ENCODE measurements at regions not wholly inside any gene's neighbourhood (a gene's known extent, or its start where the extent isn't known, plus 50 kb on each side); places are given as distances from the start of the nearest gene placed in this dataset.
"Not testable (repeated sequence)": the region's sequence is repeated elsewhere in the genome, so short reads cannot be mapped to it uniquely, and the experiment has no call there.

- Mint-ChIP-seq H3K36me3 (no peaks in the 10 kb centered on the region), H3K27me3 (no peaks in the 10 kb centered on the region), H3K4me1 (no peaks in the 10 kb centered on the region), H3K9me3 (peaks cover 3% of the 10 kb centered on the region), H3K4me3 (no peak overlapping the region), H3K27ac (no peak overlapping the region)
- no peak for ATAC-seq
Measured at GRCh38 chr5:25448190-25448621, 803.4 kb upstream of the CDH10 start.

- not testable (repeated sequence) for H3K36me3 Mint-ChIP-seq, H3K4me3 Mint-ChIP-seq, H3K27me3 Mint-ChIP-seq, H3K4me1 Mint-ChIP-seq, H3K9me3 Mint-ChIP-seq, ATAC-seq, H3K27ac Mint-ChIP-seq
Measured at GRCh38 chr5:25446061-25446420, 801.3 kb upstream of the CDH10 start.

GRCh38 chr5:25445381-25446060, 800.7 kb upstream of the CDH10 start:
- H3K36me3 Mint-ChIP-seq, H3K4me3 Mint-ChIP-seq, H3K27me3 Mint-ChIP-seq, H3K9me3 Mint-ChIP-seq, ATAC-seq, H3K27ac Mint-ChIP-seq, H3K4me1 Mint-ChIP-seq: not testable (repeated sequence)

GRCh38 chr5:25444697-25445096, 799.9 kb upstream of the CDH10 start:
- no peaks in the 10 kb centered on the region for H3K36me3 Mint-ChIP-seq
- H3K4me3 Mint-ChIP-seq: no peak overlapping the region
- H3K27ac Mint-ChIP-seq: no peak overlapping the region
- peaks cover 3% of the 10 kb centered on the region for H3K9me3 Mint-ChIP-seq
- ATAC-seq: no peak
- no peaks in the 10 kb centered on the region for H3K4me1 Mint-ChIP-seq
- H3K27me3 Mint-ChIP-seq: no peaks in the 10 kb centered on the region

GRCh38 chr5:25441810-25442209, 797.0 kb upstream of the CDH10 start:
- H3K36me3 Mint-ChIP-seq: no peaks in the 10 kb centered on the region
- no peak overlapping the region for H3K27ac Mint-ChIP-seq
- peaks cover 3% of the 10 kb centered on the region for H3K9me3 Mint-ChIP-seq

GRCh38 chr5:25439025-25439424, 794.2 kb upstream of the CDH10 start:
- H3K4me1 Mint-ChIP-seq: no peaks in the 10 kb centered on the region

More at GRCh38 chr5:25441810-25442209, 797.0 kb upstream of the CDH10 start:
- Mint-ChIP-seq H3K4me3 (no peak overlapping the region), H3K4me1 (no peaks in the 10 kb centered on the region), H3K27me3 (no peaks in the 10 kb centered on the region)
- no peak for ATAC-seq

GRCh38 chr5:25438375-25438774, 793.6 kb upstream of the CDH10 start:
- H3K36me3 Mint-ChIP-seq, H3K4me3 Mint-ChIP-seq, H3K9me3 Mint-ChIP-seq, ATAC-seq, H3K27ac Mint-ChIP-seq, H3K27me3 Mint-ChIP-seq, H3K4me1 Mint-ChIP-seq: not testable (repeated sequence)

More at GRCh38 chr5:25439025-25439424, 794.2 kb upstream of the CDH10 start:
- Mint-ChIP-seq H3K9me3 (peaks cover 4% of the 10 kb centered on the region), H3K27me3 (no peaks in the 10 kb centered on the region), H3K27ac (no peak overlapping the region), H3K36me3 (no peaks in the 10 kb centered on the region), H3K4me3 (no peak overlapping the region)
- ATAC-seq: no peak

GRCh38 chr5:25436452-25436851, 791.7 kb upstream of the CDH10 start:
- H3K27me3 Mint-ChIP-seq: no peaks in the 10 kb centered on the region
- no peak for ATAC-seq
- no peak overlapping the region for H3K27ac Mint-ChIP-seq
- peaks cover 4% of the 10 kb centered on the region for H3K9me3 Mint-ChIP-seq
- no peaks in the 10 kb centered on the region for H3K36me3 Mint-ChIP-seq
- H3K4me3 Mint-ChIP-seq: no peak overlapping the region
- no peaks in the 10 kb centered on the region for H3K4me1 Mint-ChIP-seq

GRCh38 chr5:25435882-25436281, 791.1 kb upstream of the CDH10 start:
- Mint-ChIP-seq H3K27ac (no peak overlapping the region), H3K4me3 (no peak overlapping the region), H3K4me1 (no peaks in the 10 kb centered on the region), H3K36me3 (no peaks in the 10 kb centered on the region), H3K9me3 (peaks cover 4% of the 10 kb centered on the region), H3K27me3 (no peaks in the 10 kb centered on the region)
- ATAC-seq: no peak

GRCh38 chr5:25427240-25427639, 782.5 kb upstream of the CDH10 start:
- Mint-ChIP-seq H3K4me1 (no peaks in the 10 kb centered on the region), H3K27ac (no peak overlapping the region), H3K36me3 (no peaks in the 10 kb centered on the region), H3K9me3 (no peaks in the 10 kb centered on the region), H3K4me3 (no peak overlapping the region), H3K27me3 (no peaks in the 10 kb centered on the region)
- no peak for ATAC-seq

GRCh38 chr5:25423271-25423670, 778.5 kb upstream of the CDH10 start:
- Mint-ChIP-seq H3K27ac (no peak overlapping the region), H3K4me3 (no peak overlapping the region), H3K36me3 (no peaks in the 10 kb centered on the region), H3K27me3 (no peaks in the 10 kb centered on the region), H3K4me1 (no peaks in the 10 kb centered on the region), H3K9me3 (no peaks in the 10 kb centered on the region)
- ATAC-seq: no peak

GRCh38 chr5:25419684-25420083, 774.9 kb upstream of the CDH10 start:
- Mint-ChIP-seq H3K4me3 (no peak overlapping the region), H3K27ac (no peak overlapping the region), H3K27me3 (no peaks in the 10 kb centered on the region), H3K4me1 (no peaks in the 10 kb centered on the region), H3K36me3 (no peaks in the 10 kb centered on the region), H3K9me3 (no peaks in the 10 kb centered on the region)
- ATAC-seq: no peak

GRCh38 chr5:25418978-25419377, 774.2 kb upstream of the CDH10 start:
- no peak for ATAC-seq
- H3K9me3 Mint-ChIP-seq: no peaks in the 10 kb centered on the region
- no peak overlapping the region for H3K27ac Mint-ChIP-seq
- no peaks in the 10 kb centered on the region for H3K27me3 Mint-ChIP-seq
- H3K4me3 Mint-ChIP-seq: no peak overlapping the region
- H3K4me1 Mint-ChIP-seq: no peaks in the 10 kb centered on the region
- H3K36me3 Mint-ChIP-seq: no peaks in the 10 kb centered on the region

- no peaks in the 10 kb centered on the region for H3K9me3 Mint-ChIP-seq
- no peak for ATAC-seq
- no peaks in the 10 kb centered on the region for H3K36me3 Mint-ChIP-seq
- H3K4me1 Mint-ChIP-seq: no peaks in the 10 kb centered on the region
- H3K27ac Mint-ChIP-seq: no peak overlapping the region
- H3K4me3 Mint-ChIP-seq: no peak overlapping the region
- no peaks in the 10 kb centered on the region for H3K27me3 Mint-ChIP-seq
Measured at GRCh38 chr5:25418319-25418859, 773.6 kb upstream of the CDH10 start.

- Mint-ChIP-seq H3K27me3 (no peaks in the 10 kb centered on the region), H3K27ac (no peak overlapping the region), H3K9me3 (no peaks in the 10 kb centered on the region), H3K4me1 (no peaks in the 10 kb centered on the region), H3K4me3 (no peak overlapping the region), H3K36me3 (no peaks in the 10 kb centered on the region)
- no peak for ATAC-seq
Measured at GRCh38 chr5:25416960-25417359, 772.2 kb upstream of the CDH10 start.

- Mint-ChIP-seq H3K4me3 (no peak overlapping the region), H3K36me3 (no peaks in the 10 kb centered on the region), H3K27ac (no peak overlapping the region), H3K9me3 (peaks cover 5% of the 10 kb centered on the region), H3K27me3 (no peaks in the 10 kb centered on the region), H3K4me1 (no peaks in the 10 kb centered on the region)
- no peak for ATAC-seq
Measured at GRCh38 chr5:25415970-25416369, 771.2 kb upstream of the CDH10 start.
